ENCODE measurements at regions not wholly inside any gene's neighbourhood (a gene's known extent, or its start where the extent isn't known, plus 50 kb on each side); places are given as distances from the start of the nearest gene placed in this dataset.

GRCh38 chr13:65149687-65150086 lies 2080.4 kb downstream of the PCDH9 start:
- TF ChIP-seq, protein P1, sequence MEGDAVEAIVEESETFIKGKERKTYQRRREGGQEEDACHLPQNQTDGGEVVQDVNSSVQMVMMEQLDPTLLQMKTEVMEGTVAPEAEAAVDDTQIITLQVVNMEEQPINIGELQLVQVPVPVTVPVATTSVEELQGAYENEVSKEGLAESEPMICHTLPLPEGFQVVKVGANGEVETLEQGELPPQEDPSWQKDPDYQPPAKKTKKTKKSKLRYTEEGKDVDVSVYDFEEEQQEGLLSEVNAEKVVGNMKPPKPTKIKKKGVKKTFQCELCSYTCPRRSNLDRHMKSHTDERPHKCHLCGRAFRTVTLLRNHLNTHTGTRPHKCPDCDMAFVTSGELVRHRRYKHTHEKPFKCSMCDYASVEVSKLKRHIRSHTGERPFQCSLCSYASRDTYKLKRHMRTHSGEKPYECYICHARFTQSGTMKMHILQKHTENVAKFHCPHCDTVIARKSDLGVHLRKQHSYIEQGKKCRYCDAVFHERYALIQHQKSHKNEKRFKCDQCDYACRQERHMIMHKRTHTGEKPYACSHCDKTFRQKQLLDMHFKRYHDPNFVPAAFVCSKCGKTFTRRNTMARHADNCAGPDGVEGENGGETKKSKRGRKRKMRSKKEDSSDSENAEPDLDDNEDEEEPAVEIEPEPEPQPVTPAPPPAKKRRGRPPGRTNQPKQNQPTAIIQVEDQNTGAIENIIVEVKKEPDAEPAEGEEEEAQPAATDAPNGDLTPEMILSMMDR (IDR thresholded peaks at IDR 0.05; ENCODE audit: low read depth, low read length, poor library complexity, severe bottlenecking): no peak
- no peak for TF ChIP-seq EZH2phosphoT487 (IDR thresholded peaks at IDR 0.05; ENCODE audit: borderline replicate concordance, low read length)
